ENCODE measurements at regions not wholly inside any gene's neighbourhood (a gene's known extent, or its start where the extent isn't known, plus 50 kb on each side); places are given as distances from the start of the nearest gene placed in this dataset.

GRCh38 chr20:60481743-60482133 lies 523.5 kb downstream of the CDH26 start:
- Histone ChIP-seq H3K4me3 (no peak overlapping the region), H3K9me3 (no peaks in the 10 kb centered on the region), H3K4me1 (ENCODE audit: insufficient read depth) (no peaks in the 10 kb centered on the region), H3K27me3 (no peaks in the 10 kb centered on the region), H3K27ac (no peak overlapping the region), H3K36me3 (no peaks in the 10 kb centered on the region)
- intact Hi-C loops (cut with DNase I), result no loop called here
- no peak for TF ChIP-seq CTCF (IDR thresholded peaks at IDR 0.05)
- TF ChIP-seq POLR2A (IDR thresholded peaks at IDR 0.05), result no peak
- 60 to 66% (median 64%) methylated on average over 7 of the region's 7 CpGs for WGBS, 3 donors
- no peak for DNase-seq

GRCh38 chr20:60482221-60483008 lies 524.2 kb downstream of the CDH26 start:
- DNase-seq, result no peak
- H3K4me1 ChIP-seq (ENCODE audit: insufficient read depth), result no peaks in the 10 kb centered on the region
- TF ChIP-seq POLR2A (IDR thresholded peaks at IDR 0.05), result no peak
- TF ChIP-seq CTCF (IDR thresholded peaks at IDR 0.05), result no peak
- no peak for TF ChIP-seq EP300 (IDR thresholded peaks at IDR 0.05)
- WGBS, 3 donors, result 47 to 62% (median 61%) methylated on average over 16 of the region's 16 CpGs
- H3K36me3 ChIP-seq, result no peaks in the 10 kb centered on the region
- H3K4me3 ChIP-seq, result no peak overlapping the region
- no peak overlapping the region for H3K27ac ChIP-seq
- intact Hi-C loops (cut with DNase I), result no loop called here
- no peaks in the 10 kb centered on the region for H3K27me3 ChIP-seq
- no peaks in the 10 kb centered on the region for H3K9me3 ChIP-seq

- WGBS, 3 donors, result 50 to 76% (median 75%) methylated on average over 1 of the region's 1 CpG
- Histone ChIP-seq H3K27me3 (no peaks in the 10 kb centered on the region), H3K27ac (no peak overlapping the region), H3K36me3 (no peaks in the 10 kb centered on the region), H3K4me3 (no peak overlapping the region), H3K9me3 (no peaks in the 10 kb centered on the region), H3K4me1 (ENCODE audit: insufficient read depth) (no peaks in the 10 kb centered on the region)
- no peak for TF ChIP-seq CTCF (IDR thresholded peaks at IDR 0.05)
- intact Hi-C loops (cut with DNase I), result no loop called here
- DNase-seq, result no peak
Observed at GRCh38 chr20:60483371-60483770, 525.1 kb downstream of the CDH26 start.

DNA sequence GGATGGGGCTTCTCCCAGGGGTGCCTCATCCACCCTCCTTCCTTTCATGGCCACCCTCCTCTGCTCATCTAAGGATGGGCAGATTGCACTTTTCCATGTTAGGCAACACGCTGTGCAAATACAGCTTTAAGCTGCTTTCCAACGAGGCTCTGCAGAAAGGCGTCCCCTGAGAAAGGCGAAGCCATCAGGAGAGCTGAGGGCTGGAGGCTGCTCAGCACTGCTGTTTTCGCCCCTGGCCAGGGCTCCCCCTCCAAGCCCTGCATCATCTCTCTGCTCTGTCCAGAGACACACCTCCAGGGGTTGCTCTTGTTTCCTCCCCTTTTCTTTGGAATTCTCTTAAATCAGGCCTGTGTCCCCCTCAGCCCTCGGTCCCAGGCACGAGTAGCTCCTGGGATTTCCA lies 526.1 kb downstream of the CDH26 start:
- no peak for DNase-seq
- intact Hi-C loops (cut with DNase I), result no loop called here
- H3K9me3 ChIP-seq, result no peaks in the 10 kb centered on the region
- no peaks in the 10 kb centered on the region for H3K36me3 ChIP-seq
- TF ChIP-seq CTCF (IDR thresholded peaks at IDR 0.05) (no peak), EP300 (IDR thresholded peaks at IDR 0.05) (no peak), POLR2A (IDR thresholded peaks at IDR 0.05) (no peak)
- no peaks in the 10 kb centered on the region for H3K4me1 ChIP-seq (ENCODE audit: insufficient read depth)
- no peak overlapping the region for H3K27ac ChIP-seq
- 51 to 61% (median 56%) methylated on average over 7 of the region's 7 CpGs for WGBS, 3 donors
- H3K4me3 ChIP-seq, result no peak overlapping the region
- no peaks in the 10 kb centered on the region for H3K27me3 ChIP-seq
